HG03135 (cell line): ENCODE measurements at regions not wholly inside any gene's neighbourhood (a gene's known extent, or its start where the extent isn't known, plus 50 kb on each side); places are given as distances from the start of the nearest gene placed in this dataset.

Experiments used
- ATAC-seq: cut with Tn5 transposase; IDR thresholded peaks from one replicate; pipeline ENCODE4 v1.9.1; 2021; ENCODE audit warnings: mild to moderate bottlenecking, moderate library complexity; ENCODE audit not compliant: unreplicated experiment

DNA sequence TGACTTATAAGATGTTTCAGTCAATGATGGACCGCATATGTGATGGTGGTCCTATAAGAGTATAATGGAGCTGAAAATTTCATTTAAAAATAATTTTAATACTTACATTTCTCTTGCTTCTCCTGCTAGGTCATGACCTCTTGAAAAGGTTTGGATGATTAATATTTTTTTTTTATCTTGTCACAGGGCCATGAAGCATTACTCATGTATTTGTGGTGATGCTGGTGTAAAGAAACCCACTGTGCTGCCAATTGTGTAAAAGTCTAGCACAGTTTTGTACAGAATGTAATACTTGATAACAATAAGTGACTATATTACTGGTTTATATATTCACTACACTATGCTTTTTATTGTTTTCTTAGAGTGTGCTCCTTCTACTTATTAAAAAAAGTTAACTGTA lies 124.2 kb upstream of the CELF4 start:
- ATAC-seq, result no peak

DNA sequence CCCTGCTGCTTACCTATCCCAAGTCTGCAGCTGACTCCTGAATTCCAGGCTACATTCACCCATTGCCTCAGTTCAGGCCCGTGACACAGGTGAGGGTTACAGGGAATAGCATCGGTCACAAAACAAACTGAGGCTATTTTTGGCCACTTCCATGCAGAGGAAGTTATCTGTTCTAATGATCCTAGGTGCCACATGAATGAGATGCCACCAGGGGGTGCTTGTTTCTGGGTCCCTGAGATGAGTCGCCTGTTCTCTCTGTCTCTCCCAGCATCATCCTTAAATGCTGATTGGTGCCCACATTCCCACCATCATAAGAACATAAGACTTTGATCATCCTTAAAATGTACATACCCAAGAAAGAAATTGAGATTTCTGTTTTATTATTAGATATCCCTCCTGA lies 119.0 kb upstream of the CELF4 start:
- ATAC-seq, result no peak

DNA sequence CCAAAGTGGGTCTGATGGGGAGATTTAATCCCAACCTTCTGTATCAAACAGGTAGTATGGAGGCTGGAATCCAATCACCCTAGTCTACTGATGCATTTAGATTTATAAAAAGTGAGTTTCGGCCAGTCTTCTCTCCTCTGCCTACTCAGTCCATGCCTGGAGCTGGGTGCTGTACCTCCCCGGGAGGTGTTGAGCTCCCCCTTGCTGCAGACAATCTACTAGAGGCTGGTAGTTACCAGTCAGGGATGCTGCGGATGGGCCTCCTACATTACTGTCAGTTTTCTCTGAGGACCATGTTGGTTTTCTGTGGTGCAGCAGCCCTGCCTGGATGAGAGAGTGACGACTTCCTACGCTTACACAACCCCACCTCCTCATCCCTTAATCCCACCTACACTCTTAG lies 118.6 kb upstream of the CELF4 start:
- ATAC-seq, result no peak

DNA sequence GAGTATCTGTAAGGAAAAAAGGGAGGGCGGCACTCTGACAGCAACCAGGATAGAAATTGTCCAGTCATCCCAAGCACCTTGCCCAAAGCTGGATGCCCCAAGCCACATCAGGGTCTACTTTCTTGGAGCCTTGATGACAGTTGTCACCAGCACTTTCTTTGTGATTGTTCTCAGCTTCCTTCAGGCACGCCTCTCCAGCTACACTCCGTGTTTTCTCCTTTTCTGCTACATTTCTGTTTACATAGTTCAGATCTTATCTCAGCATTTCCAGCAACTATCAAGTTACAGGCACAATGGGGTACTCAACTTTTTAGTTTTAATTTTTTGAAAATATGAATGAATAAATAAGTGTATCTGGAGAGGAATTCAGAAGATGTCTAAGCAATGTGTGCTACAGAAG lies 115.3 kb upstream of the CELF4 start:
- ATAC-seq, result no peak

DNA sequence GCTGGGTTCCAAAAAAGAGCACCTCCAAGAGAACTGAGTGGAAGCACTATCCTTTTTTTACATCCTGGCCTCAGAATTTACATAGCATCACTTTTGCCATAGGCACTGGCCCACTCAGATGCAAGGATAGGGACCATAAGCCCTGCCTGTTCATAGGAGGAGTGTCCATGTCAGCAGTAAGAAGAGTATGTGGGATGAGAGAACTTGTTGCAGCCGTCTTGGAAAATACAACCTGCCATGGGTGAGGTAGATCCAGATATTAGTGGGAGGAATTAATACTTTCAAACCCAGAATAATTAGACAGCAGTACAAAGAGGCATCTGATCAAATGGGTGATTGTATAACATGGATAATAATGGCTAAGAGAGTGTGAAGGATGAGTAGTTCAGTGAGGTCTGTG lies 110.7 kb upstream of the CELF4 start:
- ATAC-seq, result no peak

DNA sequence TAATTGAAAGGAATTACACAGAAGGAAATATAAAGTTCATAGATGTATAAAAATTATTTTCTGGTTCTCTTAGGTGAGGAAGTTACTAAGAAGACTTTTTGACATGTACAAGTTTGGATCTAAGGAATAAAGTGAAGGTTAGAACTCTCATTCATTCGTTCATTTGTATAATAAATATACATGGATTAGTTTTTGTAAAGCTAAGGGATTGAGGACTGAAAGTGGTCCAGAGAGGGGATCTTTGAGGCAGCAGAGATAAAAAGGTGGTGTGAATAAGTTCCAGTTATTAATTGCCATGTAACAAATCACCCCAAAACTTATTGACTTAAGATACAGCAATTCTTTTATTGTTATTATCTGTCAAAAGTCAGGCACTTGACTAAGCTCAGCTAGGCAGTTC lies 110.1 kb upstream of the CELF4 start:
- no peak for ATAC-seq

DNA sequence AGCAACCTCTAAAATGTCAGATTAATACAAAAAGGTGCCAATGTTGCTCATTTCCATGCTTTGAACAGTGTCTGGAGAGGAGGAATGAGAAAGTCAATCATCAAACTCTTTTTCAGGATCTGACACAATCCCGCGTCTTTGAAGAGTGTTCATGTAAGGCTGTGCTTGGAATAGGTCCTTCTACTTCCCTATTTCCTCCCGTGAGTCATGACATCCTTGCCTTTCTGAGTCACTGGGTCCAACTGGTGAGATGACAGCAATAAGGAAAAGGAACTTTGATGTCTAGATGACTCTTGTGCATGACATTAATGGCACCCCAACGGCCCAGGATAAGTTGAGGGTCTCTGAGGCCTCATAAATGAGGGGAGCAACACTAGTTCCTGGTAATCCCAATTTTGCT lies 109.0 kb upstream of the CELF4 start:
- no peak for ATAC-seq

DNA sequence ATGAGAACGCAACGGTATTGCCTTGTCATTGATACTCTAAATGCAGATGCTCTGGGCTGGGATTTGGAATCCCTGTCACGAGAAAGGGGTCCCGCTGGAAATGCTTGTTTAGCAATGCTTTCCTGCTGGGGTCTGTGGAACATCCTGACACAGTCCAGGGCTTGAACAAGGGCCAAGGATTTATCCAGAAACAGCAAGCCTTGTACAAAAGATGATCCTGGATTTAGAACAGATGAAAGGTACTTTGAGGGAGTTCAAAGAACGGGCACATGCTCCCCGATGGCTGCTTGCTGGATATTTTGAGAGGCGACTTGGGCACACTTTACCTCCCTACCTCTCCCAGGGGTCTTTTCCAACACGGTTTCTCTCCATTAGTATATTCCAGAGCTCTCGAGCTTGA lies 108.1 kb upstream of the CELF4 start:
- ATAC-seq, result no peak

DNA sequence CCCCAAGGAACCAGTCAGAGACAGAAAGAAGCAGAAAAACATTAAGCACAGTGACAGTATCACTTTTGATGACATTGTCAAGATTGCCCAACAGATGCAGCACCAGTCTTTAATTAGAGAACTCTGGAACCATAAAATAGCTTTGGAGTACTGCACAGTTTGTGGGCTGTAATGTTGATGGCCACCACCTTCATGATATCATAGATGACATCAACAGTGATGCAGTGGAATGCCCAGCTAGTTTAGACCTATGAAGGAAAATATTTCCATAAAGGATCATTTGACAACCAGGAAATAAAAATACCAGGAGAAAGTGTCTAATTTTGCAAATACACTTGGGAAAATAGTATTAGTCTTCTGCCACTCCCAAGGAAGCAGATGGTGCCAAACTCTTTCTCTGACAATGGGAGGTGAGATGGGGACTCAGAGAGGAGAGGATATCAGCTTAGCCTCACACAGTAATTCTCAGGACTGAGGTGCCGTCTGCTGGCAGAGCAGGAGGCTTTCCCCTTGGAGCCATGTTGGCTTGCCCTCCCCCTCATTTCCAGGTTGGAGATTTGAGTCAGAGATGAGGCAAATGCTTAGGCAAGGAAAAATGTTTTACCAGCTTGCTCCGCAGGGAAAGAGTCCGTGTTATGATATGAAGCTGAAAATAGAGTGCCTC lies 107.5 kb upstream of the CELF4 start:
- ATAC-seq, result no peak

DNA sequence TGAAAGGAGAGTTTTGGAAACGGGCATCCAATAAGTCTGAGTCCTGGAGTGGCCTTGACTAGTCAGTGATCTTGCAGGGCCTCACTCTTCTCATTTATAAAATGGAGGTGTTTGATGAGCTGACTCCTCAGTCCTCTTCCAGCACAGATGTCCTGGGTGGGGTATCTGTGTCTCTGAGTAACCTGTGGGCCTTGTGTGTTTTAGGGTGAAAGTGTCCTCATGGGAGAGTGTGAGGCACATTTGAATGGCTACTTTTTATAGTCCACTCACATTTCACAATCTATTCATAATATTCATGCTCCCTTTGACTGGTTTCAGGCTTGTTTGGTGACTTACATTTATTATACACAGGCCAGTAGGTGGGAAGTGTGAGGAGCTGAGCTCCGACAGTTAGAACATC lies 106.4 kb upstream of the CELF4 start:
- no peak for ATAC-seq

DNA sequence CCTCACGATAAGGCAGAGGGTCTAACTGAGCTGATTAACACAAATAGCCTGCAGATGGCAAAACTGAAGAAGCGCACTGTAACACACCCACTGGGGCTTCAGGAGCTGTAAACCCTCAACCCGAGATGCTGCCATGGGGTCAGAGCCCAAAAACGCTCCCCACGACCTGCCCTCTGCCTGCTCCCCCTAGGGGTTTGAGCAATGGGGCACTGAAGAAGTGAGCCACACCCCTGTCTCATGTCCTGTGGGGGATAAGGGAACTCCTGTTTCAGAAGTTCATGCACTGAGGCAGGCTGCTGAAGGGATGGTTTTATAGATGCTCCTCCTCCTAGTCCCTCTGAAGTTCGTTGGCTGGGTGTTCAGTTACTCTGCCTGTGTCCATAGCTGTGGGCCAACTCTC lies 105.9 kb upstream of the CELF4 start:
- ATAC-seq, result no peak

DNA sequence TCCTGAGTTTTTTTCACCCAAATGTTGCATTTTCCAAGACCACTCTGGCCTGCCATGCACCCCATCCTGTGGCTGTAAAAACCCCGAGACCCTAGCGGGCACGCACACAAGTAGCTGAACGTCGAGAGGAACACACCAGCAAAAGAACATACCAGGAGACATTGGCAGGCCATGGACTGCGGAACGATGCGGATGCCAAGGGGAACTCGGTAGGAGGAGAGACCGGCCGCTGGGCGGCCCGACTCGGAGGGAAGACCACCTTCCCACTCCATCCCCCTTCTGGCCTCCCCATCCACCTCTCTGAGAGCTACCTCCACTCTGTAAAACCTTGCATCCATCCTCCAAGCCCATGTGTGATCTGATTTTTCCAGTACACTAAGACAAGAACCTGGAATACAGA lies 105.5 kb upstream of the CELF4 start:
- ATAC-seq, result no peak

DNA sequence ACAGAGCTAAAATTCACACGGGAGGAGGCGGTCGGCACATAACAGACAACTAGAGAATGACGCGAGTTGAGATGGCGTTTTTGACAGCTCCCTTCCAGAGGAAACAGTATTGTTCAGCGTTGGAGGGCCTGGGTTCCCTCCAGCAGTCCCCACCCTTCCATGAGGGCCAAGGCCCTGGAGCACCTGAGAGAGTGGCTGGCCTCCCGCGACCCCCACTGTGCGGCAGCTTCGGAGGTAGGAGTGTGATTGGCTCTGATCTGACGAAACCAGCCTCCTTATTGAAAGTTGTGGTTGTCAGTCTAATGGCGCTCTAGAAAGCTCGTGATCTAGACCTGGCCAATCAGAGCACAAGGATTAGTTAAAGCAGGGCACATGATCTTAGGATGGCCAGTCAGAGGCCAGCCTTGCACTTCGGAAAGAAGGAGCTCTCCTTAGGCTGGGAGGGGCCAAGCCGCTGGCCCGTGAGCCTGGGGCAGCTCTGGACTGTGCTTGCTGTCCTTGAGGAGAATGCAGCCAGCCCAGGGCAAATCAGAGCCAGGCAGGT lies 104.5 kb upstream of the CELF4 start:
- ATAC-seq, result no peak

DNA sequence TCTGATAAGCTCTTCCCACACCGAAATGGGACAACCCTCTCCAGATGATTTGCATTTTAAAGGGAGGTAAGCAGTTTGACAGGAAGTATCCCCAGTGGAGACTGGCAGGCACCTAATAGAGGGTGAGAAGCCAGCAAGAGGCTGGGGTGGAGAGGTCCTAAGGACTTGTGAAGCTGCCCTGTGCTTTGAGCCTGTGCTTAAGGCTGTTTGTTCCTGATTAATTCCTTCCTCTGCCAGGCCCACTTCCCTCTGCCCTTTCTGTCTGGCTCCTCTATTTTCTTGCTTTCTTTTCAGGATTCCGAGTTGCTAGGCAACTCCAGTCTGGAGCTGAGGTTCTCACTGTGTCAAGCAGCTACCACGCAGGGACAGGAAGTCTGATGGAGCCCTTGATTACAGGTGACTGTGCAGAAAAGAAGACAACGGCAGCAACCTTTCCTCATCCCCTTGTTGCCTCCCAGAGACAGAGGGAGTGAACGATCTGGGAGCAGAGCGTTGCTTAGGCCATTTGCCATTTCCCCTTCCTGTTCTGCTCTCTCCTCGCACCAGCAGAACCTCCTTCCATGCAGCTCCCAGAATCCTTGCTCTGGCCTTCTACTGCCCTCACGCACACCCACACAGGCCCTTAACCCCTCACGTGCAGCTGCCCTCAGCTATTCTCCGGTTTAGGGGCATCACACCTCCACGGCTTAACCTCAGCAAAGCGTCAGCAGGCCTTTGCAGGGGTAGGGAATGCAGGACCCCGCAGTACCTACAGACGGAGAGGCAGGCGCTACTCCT lies 103.6 kb upstream of the CELF4 start:
- no peak for ATAC-seq

DNA sequence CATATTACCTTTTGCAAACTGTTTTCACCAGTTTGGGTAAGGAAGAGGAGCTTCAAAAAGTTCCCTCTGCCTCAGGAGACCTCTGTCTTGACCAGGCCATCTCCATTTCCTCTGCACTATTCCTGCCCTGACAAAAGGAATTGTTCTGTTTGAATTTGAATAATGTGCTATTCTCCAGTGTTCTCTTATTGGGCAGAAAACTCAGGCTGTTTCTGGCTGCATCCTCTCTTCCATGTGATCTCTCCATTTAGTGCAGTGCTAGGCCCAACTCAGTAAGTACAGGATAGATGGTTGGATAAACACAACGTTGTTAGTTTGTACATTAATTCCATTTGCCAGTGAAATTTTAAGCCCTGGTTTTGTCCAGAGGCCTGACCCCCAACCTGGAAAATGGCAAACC lies 102.2 kb upstream of the CELF4 start:
- ATAC-seq, result no peak

DNA sequence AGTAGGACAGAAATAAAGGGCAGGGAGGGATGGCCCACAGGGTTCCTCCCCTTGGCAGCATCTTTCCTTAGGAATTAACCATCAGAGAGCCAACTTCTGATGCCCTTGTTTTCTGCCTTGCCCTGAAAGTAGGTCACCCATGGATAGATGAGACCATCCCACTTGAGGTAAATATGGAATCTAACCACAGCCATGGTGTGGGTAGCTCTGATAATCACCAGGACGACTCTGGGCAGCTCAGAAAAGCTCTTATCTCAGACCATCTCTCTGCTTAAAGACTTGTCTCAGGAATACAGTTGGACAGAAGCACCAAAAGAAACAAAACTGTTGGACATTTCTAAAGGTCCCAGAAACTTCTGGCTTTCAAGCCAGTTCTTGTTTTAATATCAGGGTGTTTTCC lies 101.4 kb upstream of the CELF4 start:
- ATAC-seq, result no peak

DNA sequence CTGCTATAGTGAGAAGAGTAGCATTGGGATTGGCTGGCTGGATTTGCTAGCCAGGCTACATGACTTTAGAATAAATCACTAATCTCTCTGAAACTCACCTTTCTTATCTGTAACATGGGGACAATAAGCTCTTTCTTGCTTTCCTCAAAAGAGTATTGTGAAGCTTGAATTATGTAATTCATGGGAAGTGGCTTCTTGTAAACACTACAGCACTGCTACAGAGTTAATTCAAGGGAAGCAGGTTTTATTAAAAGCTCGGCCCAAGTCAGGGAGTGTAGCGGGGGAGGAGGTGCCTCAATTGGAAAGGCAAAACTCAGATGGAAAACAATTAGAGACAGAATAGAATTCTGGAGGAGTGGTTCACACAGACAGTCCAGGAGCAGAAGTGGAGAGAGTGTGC lies 100.9 kb upstream of the CELF4 start:
- no peak for ATAC-seq

DNA sequence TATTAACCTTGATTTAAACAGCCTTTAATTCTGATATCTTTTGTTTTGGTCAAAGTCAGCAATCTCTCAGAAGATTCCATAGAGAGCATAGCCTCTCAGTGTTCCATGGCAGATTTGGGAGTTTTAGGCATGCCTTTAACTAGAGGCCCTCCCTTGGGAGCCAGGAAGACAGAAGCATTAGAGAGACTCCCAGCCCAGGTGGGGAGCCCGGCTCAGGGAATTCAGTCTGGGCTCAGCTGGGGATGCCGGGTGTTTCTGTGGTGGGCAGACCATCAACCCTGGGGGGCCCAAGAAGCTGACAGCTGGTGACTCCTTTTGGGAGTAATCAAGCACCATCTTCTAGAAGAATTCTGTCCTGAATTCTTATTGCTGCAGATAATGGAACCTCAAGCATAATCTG lies 99.7 kb upstream of the CELF4 start:
- no peak for ATAC-seq

DNA sequence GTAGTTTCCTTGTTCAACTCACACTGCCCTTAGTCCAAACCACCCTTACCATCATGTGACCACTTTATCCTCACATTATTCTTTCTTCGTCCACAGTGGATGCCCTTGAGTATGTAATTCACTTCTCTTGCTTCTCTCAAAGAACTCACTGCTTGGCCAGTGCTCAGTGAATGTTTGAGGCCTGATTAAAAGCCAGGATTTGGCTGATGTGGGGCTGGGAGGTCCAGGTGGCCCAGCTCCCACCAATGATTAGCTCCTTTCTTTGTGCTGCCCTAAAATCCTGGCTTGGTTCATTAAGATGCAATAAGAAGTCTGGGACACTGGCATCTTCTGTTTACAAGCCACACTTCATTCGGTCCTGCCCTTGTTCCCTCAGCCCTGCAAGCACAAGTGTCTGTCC lies 97.8 kb upstream of the CELF4 start:
- ATAC-seq, result no peak

DNA sequence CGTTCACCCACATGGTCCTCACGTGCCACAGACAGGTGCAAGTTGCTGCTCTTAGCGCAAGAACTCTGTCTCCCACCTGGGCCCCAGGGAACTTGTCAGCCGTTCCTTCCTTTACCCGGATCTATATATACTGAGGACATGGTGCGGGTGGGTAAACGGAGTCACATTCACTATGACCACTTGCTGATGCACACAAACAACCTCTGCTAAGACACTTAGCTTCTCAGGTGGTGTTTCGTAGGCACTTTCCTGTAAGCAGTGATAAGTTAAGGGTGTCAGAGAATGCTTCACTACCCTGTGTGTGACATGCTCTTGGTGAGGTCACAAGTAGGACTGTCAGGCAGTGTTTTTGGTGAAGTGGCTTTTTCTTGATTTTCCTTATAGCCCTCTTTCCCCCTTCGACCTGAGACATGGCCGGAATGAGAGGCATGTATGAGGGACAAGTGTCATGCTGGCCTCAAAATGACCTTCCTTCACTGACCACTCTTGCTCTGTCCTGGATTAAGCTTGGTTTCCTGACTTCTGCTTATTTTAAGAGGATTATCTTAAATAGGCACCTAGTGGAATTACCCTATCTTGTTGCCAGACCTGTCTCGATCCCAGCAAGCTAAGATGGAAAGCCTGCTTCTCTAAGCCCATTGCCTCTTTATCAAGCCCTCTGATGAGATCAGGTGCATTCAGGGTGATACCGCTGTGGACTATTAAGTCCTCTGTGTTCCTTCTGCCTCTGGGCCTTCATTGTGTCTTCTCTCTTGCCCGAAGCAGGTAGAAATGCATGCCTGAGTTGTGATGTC lies 97.1 kb upstream of the CELF4 start:
- ATAC-seq, result no peak

DNA sequence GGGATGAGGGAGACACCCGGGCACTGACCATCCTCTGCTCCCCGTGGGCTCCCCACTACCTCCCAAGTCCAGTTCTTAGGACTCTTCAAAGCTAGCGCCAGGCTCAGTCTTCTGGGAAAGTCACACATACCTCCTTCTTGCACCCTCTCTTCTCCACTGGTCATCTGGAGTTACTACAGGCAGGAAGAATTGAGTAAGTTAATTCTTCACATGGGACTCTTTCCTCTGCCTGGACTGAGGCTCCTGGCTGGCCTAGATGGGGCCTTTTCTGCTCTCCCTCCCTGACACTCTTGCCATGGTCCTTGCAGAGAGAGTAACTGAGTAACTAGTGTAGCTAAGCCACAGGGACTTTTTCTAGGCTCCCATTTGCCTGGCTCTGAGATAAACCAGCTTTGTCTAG lies 96.5 kb upstream of the CELF4 start:
- ATAC-seq, result no peak

DNA sequence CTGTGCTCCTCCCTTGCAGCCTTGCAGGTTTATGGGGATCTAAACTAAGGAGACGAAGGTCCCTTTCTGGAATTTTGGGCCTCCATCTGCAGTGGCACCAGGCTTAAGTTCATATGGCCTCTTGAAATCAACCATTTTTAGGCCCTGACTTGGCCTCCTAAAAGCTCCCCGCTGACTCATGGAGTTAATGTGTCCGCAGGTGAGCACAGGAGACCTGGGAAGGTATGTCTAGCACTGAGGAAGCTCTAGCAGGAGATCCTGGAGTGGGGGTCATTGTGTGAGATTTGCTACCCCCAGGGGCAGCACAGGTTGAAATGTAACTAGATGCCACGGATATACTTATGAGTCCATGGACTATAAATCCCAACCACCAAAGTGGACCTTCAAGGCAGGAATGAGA lies 95.9 kb upstream of the CELF4 start:
- ATAC-seq, result no peak
